ENCODE measurements at regions not wholly inside any gene's neighbourhood (a gene's known extent, or its start where the extent isn't known, plus 50 kb on each side); places are given as distances from the start of the nearest gene placed in this dataset.

DNA sequence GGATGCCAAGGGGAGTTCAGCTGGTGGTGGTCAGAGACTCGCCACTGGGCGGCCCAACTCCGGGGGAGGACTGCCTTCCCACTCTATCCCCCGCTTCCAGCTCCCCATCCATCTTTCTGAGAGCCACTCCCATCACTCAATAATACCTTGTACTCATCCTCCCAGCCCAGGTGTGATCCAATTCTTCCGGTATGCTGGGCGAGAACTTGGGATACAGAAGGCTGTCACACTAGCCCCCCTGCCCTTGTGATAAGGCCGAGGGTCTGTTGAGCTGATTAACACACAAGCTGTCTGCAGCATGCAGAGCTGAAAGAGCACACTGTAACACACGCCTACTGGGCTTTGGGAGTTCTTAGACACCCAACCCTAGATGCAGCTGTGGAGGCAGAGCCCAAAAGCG is 460.4 kb upstream of the EEF2KMT start:
- TF ChIP-seq EZH2 (IDR thresholded peaks at IDR 0.05; ENCODE audit: insufficient read depth, poor library complexity, severe bottlenecking) = no peak
- TF ChIP-seq EZH2phosphoT487 (IDR thresholded peaks at IDR 0.05; ENCODE audit: insufficient read depth, low read depth) = no peak

All from GM23248 (cell line).